NCI-H226 (cell line): ENCODE measurements at regions not wholly inside any gene's neighbourhood (a gene's known extent, or its start where the extent isn't known, plus 50 kb on each side); places are given as distances from the start of the nearest gene placed in this dataset.
"Not testable (repeated sequence)": the region's sequence is repeated elsewhere in the genome, so short reads cannot be mapped to it uniquely, and the experiment has no call there.

Source experiments
- DNase-seq: peaks from one replicate; pipeline ENCODE4 v3.0.0-alpha.2; 2015

DNA sequence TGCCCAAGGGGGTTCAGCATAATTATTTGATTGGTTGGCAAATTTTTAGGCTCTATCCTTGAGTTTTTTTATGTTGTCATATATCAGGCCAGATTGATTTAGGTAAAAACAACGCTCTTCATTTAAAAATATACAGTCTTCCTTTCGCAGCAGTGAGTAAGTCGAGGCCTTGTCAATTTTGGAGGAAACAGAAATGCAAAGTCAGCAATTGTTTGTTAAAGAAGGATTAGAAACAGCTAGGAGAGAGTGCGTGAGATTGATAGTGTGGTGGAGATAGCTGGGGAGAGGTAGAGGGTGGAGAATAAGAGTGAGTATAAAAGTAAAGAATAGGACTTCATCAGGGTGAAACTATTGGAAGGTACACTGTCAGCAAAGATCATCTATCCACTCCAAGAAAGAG is 830.8 kb downstream of the LUZP2 start:
- DNase-seq = no peak

GRCh38 chr11:25339281-25339680 is 842.4 kb downstream of the LUZP2 start:
- no peak for DNase-seq

GRCh38 chr11:25349537-25349936 is 852.7 kb downstream of the LUZP2 start:
- no peak for DNase-seq

DNA sequence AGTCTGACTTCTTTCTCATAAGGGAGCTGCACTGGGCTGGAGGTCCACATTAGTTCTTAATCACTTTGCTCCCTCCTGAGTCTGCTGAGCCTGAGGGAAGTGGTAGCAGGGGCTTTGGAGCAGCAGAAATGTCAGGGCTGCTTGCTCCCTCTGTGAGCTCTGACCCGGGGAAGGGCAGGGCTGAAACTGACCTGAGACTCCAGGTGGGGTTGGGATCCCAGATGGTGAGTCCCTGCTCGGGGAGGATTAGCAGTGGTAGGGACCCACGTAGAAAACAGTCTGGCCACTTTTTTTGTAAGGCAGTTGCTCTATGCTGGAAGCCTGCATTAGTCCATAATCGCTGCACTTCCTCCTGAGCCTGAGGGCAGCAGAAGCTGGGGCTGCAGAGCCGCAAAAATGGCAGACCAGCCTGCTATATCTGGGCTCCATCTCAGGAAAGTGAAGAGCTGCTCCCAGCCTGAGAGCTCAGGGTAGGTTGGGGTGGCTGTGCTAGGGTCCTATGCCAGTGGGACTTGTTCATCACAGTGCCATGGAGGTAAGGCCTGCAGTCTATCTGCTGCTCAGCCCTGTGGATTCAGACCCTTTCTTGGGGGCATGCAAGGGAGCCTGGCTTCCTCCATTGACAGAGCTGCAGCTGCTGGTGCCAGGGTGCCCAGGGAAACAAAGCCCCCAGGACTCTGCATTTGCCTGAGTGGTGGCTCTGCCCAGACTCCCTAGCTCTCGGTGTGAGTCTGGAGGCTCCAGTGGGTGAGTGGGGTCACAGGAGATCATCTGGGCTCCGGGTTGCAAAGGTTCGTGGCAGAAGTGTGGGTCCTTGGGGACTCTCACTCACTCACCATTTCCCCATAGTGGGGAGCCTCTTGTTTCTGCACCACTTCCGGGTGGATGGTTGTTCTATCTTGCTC is 854.3 kb downstream of the LUZP2 start:
- no peak for DNase-seq

DNA sequence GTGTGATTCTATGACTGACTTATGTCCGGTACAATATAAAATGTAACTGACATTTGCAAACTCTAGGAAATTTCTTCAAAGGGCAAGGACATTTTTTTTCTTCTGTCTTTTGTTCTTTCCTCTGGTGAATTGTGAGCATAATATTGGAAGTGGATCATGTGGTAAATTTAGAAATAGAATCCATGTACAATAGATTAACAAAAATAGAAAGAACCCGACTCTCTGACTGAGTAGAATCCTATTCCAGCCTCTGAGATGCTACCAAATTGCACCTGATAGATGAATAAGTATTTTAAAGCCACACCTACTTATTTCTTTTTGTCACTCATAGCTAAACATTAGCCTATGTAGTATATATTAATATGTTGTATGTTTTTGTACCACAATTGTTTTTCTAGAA is 860.3 kb downstream of the LUZP2 start:
- no peak for DNase-seq

DNA sequence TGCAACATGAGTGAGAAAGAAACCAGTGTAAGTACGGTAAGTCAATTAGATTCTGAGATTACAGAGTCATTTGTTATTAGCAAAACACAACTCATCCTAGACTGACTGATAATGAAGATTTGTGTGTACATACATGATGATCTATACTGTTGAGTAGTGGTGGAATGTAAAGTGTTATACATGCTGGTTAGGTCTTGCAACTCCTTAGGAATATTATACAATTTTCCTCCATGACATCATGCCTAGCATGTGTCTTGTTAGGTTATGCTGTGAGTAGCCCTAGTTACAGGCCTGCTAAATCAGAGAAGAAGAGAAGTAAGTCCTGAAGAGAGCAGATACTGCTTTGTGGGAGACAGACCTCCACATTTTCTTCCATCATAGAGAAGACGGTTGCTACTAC is 880.6 kb downstream of the LUZP2 start:
- DNase-seq = no peak

- no peak for DNase-seq
Measured at GRCh38 chr11:25396847-25397246, 900.0 kb downstream of the LUZP2 start.

- DNase-seq = no peak
Measured at GRCh38 chr11:25408146-25408545, 911.3 kb downstream of the LUZP2 start.

DNA sequence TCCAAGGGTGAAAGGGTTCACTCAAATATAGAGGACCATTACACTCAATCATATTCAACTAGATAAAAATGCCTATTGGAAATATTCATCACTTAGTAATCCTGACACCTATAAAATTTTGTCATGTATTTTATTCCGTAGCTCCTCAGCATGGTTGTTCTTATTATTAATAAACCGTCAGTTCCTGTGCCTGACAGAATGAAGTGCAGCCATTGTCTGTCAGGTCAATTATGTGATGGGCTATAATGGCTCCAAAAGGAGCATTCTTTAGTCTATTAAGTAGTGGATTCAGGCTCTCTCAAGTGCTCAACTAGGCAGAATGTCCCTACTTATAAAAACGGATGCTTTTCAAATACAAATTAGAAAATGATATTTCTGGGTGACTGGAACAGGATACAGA is 916.1 kb upstream of the ANO3 start:
- no peak for DNase-seq

GRCh38 chr11:25423436-25424199 is 908.3 kb upstream of the ANO3 start:
- DNase-seq = no peak

- no peak for DNase-seq
Measured at GRCh38 chr11:25432376-25432775, 899.6 kb upstream of the ANO3 start.

GRCh38 chr11:25435197-25435596 is 896.7 kb upstream of the ANO3 start:
- no peak for DNase-seq

DNA sequence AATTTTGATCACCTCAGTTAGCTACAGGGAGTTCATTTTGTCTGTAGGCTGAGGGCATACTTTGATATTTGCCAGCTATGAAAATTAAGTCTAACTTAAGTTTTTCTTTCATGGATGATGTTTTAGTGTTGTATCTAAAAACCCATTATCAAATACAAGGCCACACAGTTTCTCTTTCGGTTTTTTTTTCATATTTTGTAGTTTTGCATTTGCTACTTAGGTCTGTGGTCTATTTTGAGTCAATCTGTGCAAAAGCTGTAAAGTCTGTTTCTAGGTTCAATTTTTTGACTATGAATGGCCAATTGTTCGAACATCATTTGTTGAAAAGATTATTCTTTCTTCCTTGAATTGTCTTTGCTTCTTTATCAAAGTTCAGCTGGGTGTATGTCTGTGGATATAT is 895.6 kb upstream of the ANO3 start:
- DNase-seq = no peak

DNA sequence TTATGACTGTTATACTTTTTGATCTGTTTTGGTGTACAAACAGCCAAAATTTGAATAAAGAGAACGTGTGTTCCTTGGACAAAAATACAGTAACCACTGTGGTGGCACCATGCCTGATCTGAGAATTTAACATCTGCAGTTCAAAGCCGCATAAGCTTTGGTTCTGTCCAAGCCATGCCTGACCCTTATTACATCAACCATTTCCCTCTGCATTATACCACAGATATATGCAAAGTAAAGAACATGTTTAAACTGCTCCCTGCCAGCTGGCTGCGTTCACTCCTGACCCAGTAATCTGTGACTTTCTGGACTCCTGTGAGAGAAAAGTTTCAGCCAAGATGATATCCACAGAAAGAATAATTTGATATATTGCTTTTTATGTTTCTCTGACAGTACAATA is 890.5 kb upstream of the ANO3 start:
- no peak for DNase-seq

DNA sequence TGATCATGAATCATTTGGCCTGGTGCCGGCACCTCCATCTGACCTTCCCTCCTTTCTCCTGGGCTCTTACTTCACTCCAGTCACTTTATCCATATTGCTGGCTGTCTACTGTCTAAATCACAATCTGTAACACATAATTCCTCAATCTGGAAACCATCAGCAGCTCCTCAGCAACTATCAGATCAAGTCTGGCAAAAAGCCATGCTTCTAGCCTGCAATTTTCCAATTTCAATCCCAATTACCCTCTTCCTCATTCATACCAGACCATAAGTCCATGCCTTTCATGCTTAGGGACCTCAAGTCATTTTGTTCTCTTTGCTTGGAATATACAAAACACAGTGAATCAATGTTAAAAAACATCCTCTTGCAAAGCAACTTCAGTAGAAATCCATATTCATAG is 882.8 kb upstream of the ANO3 start:
- no peak for DNase-seq

DNA sequence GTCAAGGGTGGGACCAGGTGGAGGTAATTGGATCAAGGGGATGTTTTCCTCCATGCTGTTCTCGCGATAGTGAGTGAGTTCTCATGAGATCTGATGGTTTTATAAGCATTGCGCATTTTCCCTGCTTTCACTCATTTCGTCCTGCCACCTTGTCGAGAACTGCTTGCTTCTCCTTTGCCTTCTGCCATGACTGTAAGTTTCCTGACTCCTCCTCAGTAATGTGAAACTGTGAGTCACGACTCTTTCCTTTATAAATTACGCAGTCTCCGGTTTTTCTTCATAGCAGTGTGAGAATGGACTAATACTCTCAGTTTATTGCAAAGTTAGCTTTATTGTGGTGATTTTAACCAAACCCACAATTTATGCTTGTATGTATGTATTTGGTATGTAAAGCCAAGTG is 878.5 kb upstream of the ANO3 start:
- DNase-seq = no peak

DNA sequence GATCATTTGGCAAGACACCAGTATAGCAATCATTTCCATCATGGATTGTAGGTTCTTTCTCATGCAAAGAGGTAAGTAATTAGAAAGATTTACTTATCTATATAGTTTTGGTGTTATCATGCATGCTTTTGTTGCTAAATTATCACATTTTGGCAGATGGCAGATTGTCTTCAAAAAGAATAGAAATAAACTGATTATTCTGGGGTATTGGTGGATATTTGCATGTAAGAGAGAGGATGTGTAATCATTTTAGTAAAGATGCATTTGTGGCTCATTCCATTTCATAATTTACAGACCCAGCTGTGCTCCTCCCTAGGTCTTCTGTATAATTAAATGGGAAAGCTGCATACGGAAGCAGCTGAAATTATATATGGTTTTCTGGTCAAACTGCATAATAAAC is 875.7 kb upstream of the ANO3 start:
- DNase-seq = no peak

DNA sequence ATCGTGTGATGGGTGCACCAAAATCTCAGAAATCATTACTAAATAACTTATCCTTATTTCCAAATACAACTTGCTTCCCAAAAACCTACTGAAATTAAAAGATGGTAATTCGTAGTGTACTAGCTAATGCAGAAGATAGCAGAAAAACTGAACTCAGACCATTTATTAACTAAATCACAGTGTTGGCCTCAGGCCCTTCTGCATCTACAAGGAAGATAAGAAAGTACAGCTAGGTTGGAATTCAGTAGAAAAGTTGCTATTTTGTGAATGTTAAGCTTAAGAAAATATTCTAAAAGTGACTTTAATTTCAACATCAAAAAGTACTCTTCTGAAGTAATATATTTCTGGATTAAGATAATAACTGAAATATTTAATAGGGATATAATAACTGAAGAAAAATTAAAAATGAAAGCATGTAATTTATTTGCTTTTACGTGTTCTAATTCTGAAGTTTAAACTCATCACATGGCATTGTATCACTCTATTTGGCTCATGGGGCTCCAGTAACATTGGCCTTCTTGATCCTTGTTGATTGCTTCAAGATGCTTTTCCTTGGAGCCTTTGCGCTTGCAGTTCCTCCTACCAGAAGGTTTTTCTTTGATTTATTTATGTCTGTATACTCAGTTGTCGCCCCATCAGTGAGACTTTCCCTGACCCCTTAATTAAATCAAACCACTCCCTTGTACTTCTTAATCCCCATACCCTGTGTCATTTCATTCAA is 847.9 kb upstream of the ANO3 start:
- DNase-seq = no peak

- no peak for DNase-seq
Measured at GRCh38 chr11:25485315-25485714, 846.6 kb upstream of the ANO3 start.

DNA sequence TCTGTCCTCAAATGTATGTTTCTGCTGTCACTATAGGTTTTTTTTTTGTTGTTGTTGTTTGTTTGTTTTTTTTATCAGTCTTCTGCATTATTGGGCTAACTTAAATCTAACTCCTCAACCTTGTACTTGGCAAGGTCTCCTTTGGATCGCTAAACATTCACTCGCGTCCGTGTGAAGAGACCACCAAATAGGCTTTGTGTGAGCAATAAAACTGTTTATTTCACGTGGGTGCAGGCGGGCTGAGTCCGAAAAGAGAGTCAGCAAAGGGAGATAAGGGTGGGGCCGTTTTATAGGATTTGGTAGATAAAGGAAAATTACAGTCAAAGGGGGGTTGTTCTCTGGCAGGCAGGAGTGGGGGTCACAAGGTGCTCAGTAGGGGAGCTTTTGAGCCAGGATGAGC is 845.6 kb upstream of the ANO3 start:
- DNase-seq = not testable (repeated sequence)

DNA sequence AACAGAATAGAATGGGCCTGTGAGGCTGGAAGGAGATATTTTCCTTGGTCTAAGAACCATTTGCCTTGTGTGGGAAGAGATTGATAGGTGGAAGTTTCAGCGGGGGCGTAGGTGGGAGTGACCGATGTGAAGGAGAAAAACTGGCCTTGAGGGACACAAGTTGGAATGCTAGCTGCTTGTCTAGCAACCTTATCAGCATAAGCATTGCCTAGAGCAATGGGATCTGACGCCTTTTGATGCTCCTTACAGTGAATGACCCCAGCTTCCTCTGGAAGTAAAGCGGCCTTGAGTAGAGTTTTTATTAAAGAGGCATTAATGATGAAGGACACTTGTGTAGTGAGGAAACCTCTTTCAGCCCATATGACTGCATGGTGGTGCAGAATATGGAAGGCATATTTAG is 843.8 kb upstream of the ANO3 start:
- DNase-seq = not testable (repeated sequence)

- not testable (repeated sequence) for DNase-seq
Measured at GRCh38 chr11:25501426-25501825, 830.5 kb upstream of the ANO3 start.

DNA sequence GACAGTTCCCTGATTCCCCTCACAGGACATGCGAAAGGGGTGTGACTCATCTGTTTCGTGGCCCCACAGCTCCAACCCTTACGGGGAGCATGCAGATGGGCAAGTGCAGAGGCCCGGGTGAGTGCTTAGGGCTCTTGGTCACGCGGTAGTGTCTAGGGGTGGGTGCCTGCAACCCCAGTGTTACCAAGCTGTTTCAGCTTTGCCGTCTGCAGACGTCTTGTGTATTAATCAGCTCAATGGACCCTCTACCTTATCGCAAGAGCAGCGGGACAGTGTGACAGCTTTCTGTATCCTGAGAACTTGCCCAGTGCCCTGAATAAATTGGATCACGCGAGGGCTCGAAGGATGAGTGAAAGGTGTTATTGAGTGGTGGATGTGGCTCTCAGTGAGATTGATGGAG is 816.4 kb upstream of the ANO3 start:
- no peak for DNase-seq

- no peak for DNase-seq
Measured at GRCh38 chr11:25520459-25520858, 811.5 kb upstream of the ANO3 start.
